Kidney (tissue), 13 donors: ENCODE measurements at regions not wholly inside any gene's neighbourhood (a gene's known extent, or its start where the extent isn't known, plus 50 kb on each side); places are given as distances from the start of the nearest gene placed in this dataset.

Experiments
- DNase-seq, 5 donors: peaks; one replicate each; pipeline ENCODE4 v3.0.0-alpha.2; 2013 to 2020
- FAIRE-seq: peaks from 2 replicates; lab custom pipeline; 2012; peaks lifted over from hg19 to GRCh38; lab: Jason Lieb, UNC
- H3K27ac ChIP-seq, 2 donors: one replicate each; pipeline ENCODE4 v1.7.0; 2013; ENCODE audit warnings: low read depth in 2 of 2, low read length in 2 of 2, inconsistent platforms in 1 of 2
- H3K27me3 ChIP-seq: one replicate; pipeline ENCODE4 v1.7.1; 2013; ENCODE audit warnings: low read length, inconsistent platforms; ENCODE audit not compliant: control insufficient read depth, insufficient read depth
- H3K36me3 ChIP-seq, 3 donors: one replicate each; pipeline versions ENCODE4 v1.7.0 to v1.7.1; 2013; ENCODE audit warnings: low read length in 3 of 3, control low read depth in 1 of 3, inconsistent platforms in 1 of 3; ENCODE audit not compliant: insufficient read depth in 3 of 3, control insufficient read depth in 2 of 3
- H3K4me1 ChIP-seq, 3 donors: one replicate each; pipeline versions ENCODE4 v1.7.0 to v1.7.1; 2013; ENCODE audit warnings: low read length in 3 of 3, inconsistent platforms in 1 of 3, low read depth in 1 of 3; ENCODE audit not compliant: control insufficient read depth in 2 of 3, insufficient read depth in 2 of 3
- H3K4me3 ChIP-seq, 3 donors: one replicate each; pipeline versions ENCODE4 v1.7.0 to v1.8.1; 2013; ENCODE audit warnings: low read length in 3 of 3, control low read depth in 1 of 3, inconsistent platforms in 1 of 3
- H3K9ac ChIP-seq, 3 donors: one replicate each; pipeline versions ENCODE4 v1.7.0 to v1.7.1; 2013; ENCODE audit warnings: low read length in 3 of 3, control low read depth in 1 of 3, inconsistent platforms in 1 of 3
- H3K9me3 ChIP-seq, 3 donors: one replicate each; pipeline versions ENCODE4 v1.7.0 to v1.7.1; 2013; ENCODE audit warnings: low read length in 3 of 3, control low read depth in 1 of 3, inconsistent platforms in 1 of 3; ENCODE audit not compliant: control insufficient read depth in 2 of 3, insufficient read depth in 1 of 3
- CTCF ChIP-seq: IDR thresholded peaks from 3 replicates; pipeline ENCODE4 v1.5.1; 2012; ENCODE audit warnings: mild to moderate bottlenecking, moderate library complexity, borderline replicate concordance; ENCODE audit not compliant: insufficient read depth; ENCODE audit errors: extremely low read depth
- intact Hi-C: fragments of 100-400 bp; cut with DNase I; formaldehyde crosslinking; loops from one replicate; pipeline ENCODE4 v1.11.1; 2022
- donor health status: control.
- donor health status: control.
- donor health status: control.
- donor health status: control.
- donor health status: control.
- donor health status: DM: yes; HTN: yes; CAD: no.
- donor health status: Normal renal cell carcinoma (clear cell type).

GRCh38 chr5:53378590-53379247, 101.7 kb upstream of the FST start:
- Histone ChIP-seq H3K9me3 (no peaks in the 10 kb centered on the region), H3K4me1 (no peaks in the 10 kb centered on the region), H3K36me3 (no peaks in the 10 kb centered on the region), H3K27me3 (no peaks in the 10 kb centered on the region), H3K9ac (no peak overlapping the region), H3K27ac (no peak overlapping the region), H3K4me3 (no peak overlapping the region)
- TF ChIP-seq CTCF, result no peak
- FAIRE-seq, result no peak
- intact Hi-C loops, result no loop called here
- DNase-seq, result no peak

- no peak for DNase-seq
- Histone ChIP-seq H3K36me3 (no peaks in the 10 kb centered on the region), H3K27me3 (no peaks in the 10 kb centered on the region), H3K9ac (no peak overlapping the region), H3K4me1 (no peaks in the 10 kb centered on the region), H3K9me3 (no peaks in the 10 kb centered on the region), H3K27ac (no peak overlapping the region), H3K4me3 (no peak overlapping the region)
- TF ChIP-seq CTCF, result no peak
- no peak for FAIRE-seq
- intact Hi-C loops, result no loop called here
Measured at GRCh38 chr5:53386341-53386740, 94.1 kb upstream of the FST start.

GRCh38 chr5:53389093-53389492, 91.3 kb upstream of the FST start:
- TF ChIP-seq CTCF, result no peak
- H3K9ac ChIP-seq, result no peak overlapping the region
- H3K36me3 ChIP-seq, result no peaks in the 10 kb centered on the region
- H3K9me3 ChIP-seq, result no peaks in the 10 kb centered on the region
- H3K4me3 ChIP-seq, result no peak overlapping the region
- H3K27me3 ChIP-seq, result no peaks in the 10 kb centered on the region
- no peak for DNase-seq
- H3K27ac ChIP-seq, result no peak overlapping the region
- H3K4me1 ChIP-seq, result no peaks in the 10 kb centered on the region
- intact Hi-C loops, result no loop called here
- FAIRE-seq, result no peak

GRCh38 chr5:53392073-53392472, 88.4 kb upstream of the FST start:
- Histone ChIP-seq H3K9me3 (no peaks in the 10 kb centered on the region), H3K36me3 (no peaks in the 10 kb centered on the region), H3K4me1 (no peaks in the 10 kb centered on the region), H3K4me3 (no peak overlapping the region), H3K9ac (no peak overlapping the region), H3K27me3 (no peaks in the 10 kb centered on the region), H3K27ac (no peak overlapping the region)
- intact Hi-C loops, result no loop called here
- TF ChIP-seq CTCF, result no peak
- FAIRE-seq, result peak; percentile 44
- DNase-seq, result no peak
